K562 (cell line): ENCODE measurements at regions not wholly inside any gene's neighbourhood (a gene's known extent, or its start where the extent isn't known, plus 50 kb on each side); places are given as distances from the start of the nearest gene placed in this dataset.
A peak's percentile ranks its signal among the peaks of the same experiment; 100 is the strongest.

Experiments
- DDX20 ChIP-seq: fragments of 450-650 bp; IDR thresholded peaks from 2 replicates; pipeline ENCODE4 v1.6.1; 2016; ENCODE audit warnings: missing genetic modification characterization, low read depth, mild to moderate bottlenecking, missing compliant biosample characterization, moderate library complexity
- ETV5 ChIP-seq: sonication (generic); formaldehyde crosslinking; IDR thresholded peaks from 2 replicates; pipeline ENCODE4 v1.4.0; 2020; ENCODE audit warnings: low read depth, mild to moderate bottlenecking, missing genetic modification reagents
- FIP1L1 ChIP-seq: fragments of 200-400 bp; formaldehyde crosslinking; IDR thresholded peaks from 2 replicates; pipeline ENCODE4 v1.6.1; 2018; ENCODE audit warnings: mild to moderate bottlenecking, low read depth, low read length; ENCODE audit not compliant: poor library complexity, severe bottlenecking
- GABPA ChIP-seq: fragments of 200-800 bp; sonication (Bioruptor generic); conservative IDR thresholded peaks from 2 replicates; pipeline ENCODE4 v1.6.1; 2016; ENCODE audit warnings: low read depth, missing genetic modification characterization, missing compliant biosample characterization
- GTF2A2 ChIP-seq: IDR thresholded peaks from 2 replicates; pipeline ENCODE4 v1.6.1; 2016; ENCODE audit warnings: mild to moderate bottlenecking, missing genetic modification characterization, missing compliant biosample characterization
- GTF2E2 ChIP-seq: fragments of 200-800 bp; sonication (Bioruptor generic); IDR thresholded peaks from 2 replicates; pipeline ENCODE4 v1.6.1; 2016; ENCODE audit warnings: missing genetic modification characterization, missing compliant biosample characterization
- HBP1 ChIP-seq: fragments of 450-650 bp; formaldehyde crosslinking; IDR thresholded peaks from 2 replicates; pipeline ENCODE4 v1.4.0; 2022; ENCODE audit warnings: missing genetic modification characterization
- JUN ChIP-seq, 2 experiments: sonication (generic) in 1 of 2; formaldehyde crosslinking in 1 of 2; IDR thresholded peaks; 2 replicates each; pipeline versions ENCODE4 v1.6.1 to v1.8.0; 2012 to 2022; ENCODE audit warnings: borderline replicate concordance in 2 of 2, mild to moderate bottlenecking in 2 of 2, improper control_type of control experiment in 1 of 2, low read depth in 1 of 2, low read length in 1 of 2, missing genetic modification reagents in 1 of 2
- MAZ ChIP-seq, 2 experiments: fragments of 450-650 bp in 1 of 2; sonication (generic) in 1 of 2; formaldehyde crosslinking; IDR thresholded peaks in 1 of 2; conservative IDR thresholded peaks in 1 of 2; 2 replicates each; pipeline versions ENCODE4 v1.4.0 to v1.5.0; 2020; ENCODE audit warnings: mild to moderate bottlenecking in 1 of 2, missing genetic modification reagents in 1 of 2
- MTA3 ChIP-seq: fragments of 450-650 bp; formaldehyde crosslinking; IDR thresholded peaks from 2 replicates; pipeline ENCODE4 v1.6.1; 2017; ENCODE audit warnings: mild to moderate bottlenecking, borderline replicate concordance
- NFIC ChIP-seq: fragments of 450-650 bp; IDR thresholded peaks from 2 replicates; pipeline ENCODE4 v1.6.1; 2017; ENCODE audit warnings: mild to moderate bottlenecking, inconsistent platforms
- NR2C2 ChIP-seq, 2 experiments: fragments of 200-800 bp in 1 of 2; sonication (Bioruptor generic) in 1 of 2; sonication (generic) in 1 of 2; formaldehyde crosslinking in 1 of 2; IDR thresholded peaks; 2 replicates each; pipeline versions ENCODE4 v1.6.1 to v1.8.0; 2016 to 2022; ENCODE audit warnings: mild to moderate bottlenecking in 1 of 2, missing compliant biosample characterization in 1 of 2, missing genetic modification characterization in 1 of 2, missing genetic modification reagents in 1 of 2
- PCBP1 ChIP-seq: fragments of 200-400 bp; formaldehyde crosslinking; IDR thresholded peaks from 2 replicates; pipeline ENCODE4 v1.6.1; 2018; ENCODE audit warnings: mild to moderate bottlenecking, low read depth, low read length; ENCODE audit not compliant: poor library complexity, severe bottlenecking
- PRMT5 ChIP-seq: sonication (generic); formaldehyde crosslinking; IDR thresholded peaks from 2 replicates; pipeline ENCODE4 v1.5.0; 2020; ENCODE audit warnings: missing genetic modification reagents
- SAFB ChIP-seq: fragments of 200-400 bp; formaldehyde crosslinking; IDR thresholded peaks from 2 replicates; pipeline ENCODE4 v1.6.1; 2017; ENCODE audit warnings: low read depth, low read length, borderline replicate concordance
- SMARCE1 ChIP-seq: fragments of 450-650 bp; IDR thresholded peaks from 2 replicates; pipeline ENCODE4 v1.7.1; 2016; ENCODE audit warnings: mild to moderate bottlenecking
- SPI1 ChIP-seq: IDR thresholded peaks from 2 replicates; pipeline ENCODE4 v1.6.1; 2011; ENCODE audit warnings: low read depth, low read length, control low read depth, borderline replicate concordance
- TOE1 ChIP-seq, 2 experiments: fragments of 450-650 bp in 1 of 2; sonication (generic) in 1 of 2; formaldehyde crosslinking in 1 of 2; IDR thresholded peaks; 2 replicates each; pipeline versions ENCODE4 v1.7.1 to v1.8.0; 2016 to 2022; ENCODE audit warnings: borderline replicate concordance in 2 of 2, mild to moderate bottlenecking in 2 of 2, antibody characterized with exemption in 1 of 2, inconsistent platforms in 1 of 2, low read depth in 1 of 2, missing genetic modification reagents in 1 of 2, moderate library complexity in 1 of 2
- ZBTB7A ChIP-seq: IDR thresholded peaks from 2 replicates; pipeline ENCODE4 v1.6.1; 2011; ENCODE audit warnings: low read depth, mild to moderate bottlenecking, low read length, moderate library complexity, borderline replicate concordance; ENCODE audit not compliant: control insufficient read depth
- ZNF263 ChIP-seq: sonication (generic); formaldehyde crosslinking; IDR thresholded peaks from 2 replicates; pipeline ENCODE4 v1.8.0; 2022; ENCODE audit warnings: mild to moderate bottlenecking, missing genetic modification reagents, borderline replicate concordance
- ZNF347 ChIP-seq: fragments of 450-650 bp; formaldehyde crosslinking; IDR thresholded peaks from 2 replicates; pipeline ENCODE4 v1.4.0; 2020; ENCODE audit warnings: low read depth, mild to moderate bottlenecking, moderate library complexity
- ZNF589 ChIP-seq: fragments of 200-800 bp; sonication (Bioruptor generic); IDR thresholded peaks from 2 replicates; pipeline ENCODE4 v1.6.1; 2016; ENCODE audit warnings: low read depth, missing genetic modification characterization, missing compliant biosample characterization
- TF ChIP-seq, protein P1 (sequence below): fragments of 200-800 bp; sonication (Bioruptor generic); IDR thresholded peaks from 2 replicates; pipeline ENCODE4 v1.6.1; 2017; ENCODE audit warnings: missing genetic modification characterization, missing compliant biosample characterization

DNA sequence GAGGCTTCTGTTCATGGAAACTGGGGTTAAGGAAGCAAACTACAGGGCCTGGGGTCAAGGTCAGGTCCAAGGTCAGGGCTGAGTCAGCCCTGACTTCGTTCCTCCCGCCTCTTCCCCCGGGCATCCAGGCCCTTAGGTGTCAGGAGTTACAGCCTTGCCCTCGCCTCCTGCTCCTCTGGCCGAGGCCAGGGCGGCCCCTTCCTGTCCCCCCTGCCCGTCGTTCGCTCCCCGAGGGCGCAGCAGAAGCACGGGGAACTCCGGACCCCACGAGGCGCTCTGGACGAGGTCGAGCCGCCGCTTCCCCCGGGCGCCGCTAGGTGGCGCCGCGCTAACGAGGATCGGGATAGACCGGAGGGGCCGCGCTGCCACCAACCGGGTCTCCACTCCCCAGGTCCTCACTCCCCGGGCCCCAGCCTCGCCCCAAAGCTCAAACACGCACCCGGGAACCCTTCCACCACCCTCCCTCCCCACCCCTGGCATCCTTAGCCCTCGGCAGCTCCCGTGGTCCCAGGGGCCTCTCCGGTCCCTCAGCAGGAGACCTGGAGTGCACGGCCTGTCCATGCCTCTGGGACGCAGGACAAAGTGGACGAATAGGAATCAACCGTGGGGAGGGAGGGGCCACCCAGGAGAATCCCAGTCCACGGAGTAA lies 59.2 kb upstream of the MYL10 start (continued):
- TF ChIP-seq HBP1 (no peak), ZNF347 (CRISPR knock-in tag) (no peak), ZNF263 (CRISPR knock-in tag) (peak; percentile 47; the same call in 1 of the 2 replicates), SPI1 (peak; percentile 83), TOE1 (IDR thresholded peaks at IDR 0.05; ENCODE audit: borderline replicate concordance) (peak; percentile 62; the same call in 1 of the 2 replicates), TOE1 (CRISPR knock-in tag; IDR thresholded peaks at IDR 0.05; ENCODE audit: borderline replicate concordance, low read depth) (no peak), SAFB (0 out of 2 replicates have a peak, but pooled peaks have one; percentile 22), MAZ (CRISPR knock-in tag; conservative IDR thresholded peaks at IDR 0.05 in 1 of 2, IDR thresholded peaks at IDR 0.05 in 1 of 2) (peak; percentile 75 to 84; a peak in 3 of 4 replicates), ZNF589 (no peak), SMARCE1 (peak; percentile 34; the same call in 1 of the 2 replicates), FIP1L1 (no peak), GABPA (peak; percentile 37; the same call in 1 of the 2 replicates), NR2C2 (CRISPR knock-in tag; IDR thresholded peaks at IDR 0.05) (peak; percentile 69), NR2C2 (tag; IDR thresholded peaks at IDR 0.05) (peak; percentile 90), MTA3 (peak; percentile 72; the same call in 1 of the 2 replicates), DDX20 (tag) (no peak), ZBTB7A (peak; percentile 97), PCBP1 (peak; percentile 84), JUN (IDR thresholded peaks at IDR 0.05; ENCODE audit: borderline replicate concordance, low read depth, low read length) (0 out of 2 replicates have a peak, but pooled peaks have one; percentile 30), JUN (CRISPR knock-in tag; IDR thresholded peaks at IDR 0.05; ENCODE audit: borderline replicate concordance) (no peak), ETV5 (CRISPR knock-in tag) (peak; percentile 54; the same call in 1 of the 2 replicates), GTF2A2 (tag) (no peak), GTF2E2 (tag) (no peak), PRMT5 (no peak), NFIC (peak; percentile 55; the same call in 1 of the 2 replicates)
- TF ChIP-seq, protein P1, sequence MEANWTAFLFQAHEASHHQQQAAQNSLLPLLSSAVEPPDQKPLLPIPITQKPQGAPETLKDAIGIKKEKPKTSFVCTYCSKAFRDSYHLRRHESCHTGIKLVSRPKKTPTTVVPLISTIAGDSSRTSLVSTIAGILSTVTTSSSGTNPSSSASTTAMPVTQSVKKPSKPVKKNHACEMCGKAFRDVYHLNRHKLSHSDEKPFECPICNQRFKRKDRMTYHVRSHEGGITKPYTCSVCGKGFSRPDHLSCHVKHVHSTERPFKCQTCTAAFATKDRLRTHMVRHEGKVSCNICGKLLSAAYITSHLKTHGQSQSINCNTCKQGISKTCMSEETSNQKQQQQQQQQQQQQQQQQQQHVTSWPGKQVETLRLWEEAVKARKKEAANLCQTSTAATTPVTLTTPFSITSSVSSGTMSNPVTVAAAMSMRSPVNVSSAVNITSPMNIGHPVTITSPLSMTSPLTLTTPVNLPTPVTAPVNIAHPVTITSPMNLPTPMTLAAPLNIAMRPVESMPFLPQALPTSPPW (CRISPR knock-in tag) = peak; percentile 53
